GM18519 (cell line): ENCODE measurements at regions not wholly inside any gene's neighbourhood (a gene's known extent, or its start where the extent isn't known, plus 50 kb on each side); places are given as distances from the start of the nearest gene placed in this dataset.

Experiments used
- ATAC-seq: cut with Tn5 transposase; IDR thresholded peaks from one replicate; pipeline ENCODE4 v1.9.1; 2021; ENCODE audit warnings: mild to moderate bottlenecking, moderate library complexity; ENCODE audit not compliant: unreplicated experiment, low FRiP score

- ATAC-seq = no peak
These were observed 53.4 kb upstream of the PRKACB start for GRCh38 chr1:84090447-84091245.

GRCh38 chr1:84089867-84090266 lies 54.2 kb upstream of the PRKACB start:
- no peak for ATAC-seq

GRCh38 chr1:84089465-84089864 lies 54.6 kb upstream of the PRKACB start:
- ATAC-seq = no peak

GRCh38 chr1:84086616-84087015 lies 57.5 kb upstream of the PRKACB start:
- no peak for ATAC-seq

GRCh38 chr1:84086189-84086588 lies 57.9 kb upstream of the PRKACB start:
- no peak for ATAC-seq

- no peak for ATAC-seq
These were observed 60.8 kb upstream of the PRKACB start for GRCh38 chr1:84083307-84083706.

- no peak for ATAC-seq
These were observed 65.2 kb upstream of the PRKACB start for GRCh38 chr1:84078842-84079202.

GRCh38 chr1:84078108-84078841 lies 65.8 kb upstream of the PRKACB start:
- ATAC-seq = peak; percentile 32

- ATAC-seq = peak; percentile 78
These were observed 66.5 kb upstream of the PRKACB start for GRCh38 chr1:84077476-84078107.

GRCh38 chr1:84073266-84073665 lies 70.8 kb upstream of the PRKACB start:
- ATAC-seq = no peak

- no peak for ATAC-seq
These were observed 70.4 kb upstream of the TTLL7 start for GRCh38 chr1:84069236-84069845.

GRCh38 chr1:84062496-84062895 lies 63.6 kb upstream of the TTLL7 start:
- ATAC-seq = no peak

- no peak for ATAC-seq
These were observed 62.4 kb upstream of the TTLL7 start for GRCh38 chr1:84061336-84061735.

- no peak for ATAC-seq
These were observed 61.8 kb upstream of the TTLL7 start for GRCh38 chr1:84060781-84061180.

GRCh38 chr1:84048820-84049219 lies 49.9 kb upstream of the TTLL7 start:
- ATAC-seq = no peak
